ENCODE measurements at regions not wholly inside any gene's neighbourhood (a gene's known extent, or its start where the extent isn't known, plus 50 kb on each side); places are given as distances from the start of the nearest gene placed in this dataset.
"Not testable (repeated sequence)": the region's sequence is repeated elsewhere in the genome, so short reads cannot be mapped to it uniquely, and the experiment has no call there.

- DNase-seq: no peak
Observed at GRCh38 chr1:95793893-95794292, 559.9 kb downstream of the RWDD3 start.

GRCh38 chr1:95797761-95798160, 563.8 kb downstream of the RWDD3 start:
- DNase-seq: not testable (repeated sequence)

GRCh38 chr1:95806171-95806570, 572.2 kb downstream of the RWDD3 start:
- no peak for DNase-seq

- DNase-seq: no peak
Observed at GRCh38 chr1:95809391-95809790, 575.4 kb downstream of the RWDD3 start.

GRCh38 chr1:95815511-95815910, 581.5 kb downstream of the RWDD3 start:
- no peak for DNase-seq

GRCh38 chr1:95829556-95829955, 595.5 kb downstream of the RWDD3 start:
- DNase-seq: no peak

GRCh38 chr1:95832370-95832769, 598.4 kb downstream of the RWDD3 start:
- DNase-seq: no peak

GRCh38 chr1:95849439-95849838, 615.4 kb downstream of the RWDD3 start:
- no peak for DNase-seq

- no peak for DNase-seq
Observed at GRCh38 chr1:95850165-95850649, 616.2 kb downstream of the RWDD3 start.

GRCh38 chr1:95850763-95851162, 616.8 kb downstream of the RWDD3 start:
- no peak for DNase-seq

- DNase-seq: no peak
Observed at GRCh38 chr1:95852483-95853070, 618.6 kb downstream of the RWDD3 start.

- no peak for DNase-seq
Observed at GRCh38 chr1:95854457-95854856, 620.4 kb downstream of the RWDD3 start.

GRCh38 chr1:95863086-95863485, 629.1 kb downstream of the RWDD3 start:
- DNase-seq: no peak

GRCh38 chr1:95865769-95866168, 631.8 kb downstream of the RWDD3 start:
- no peak for DNase-seq

- DNase-seq: no peak
Observed at GRCh38 chr1:95876276-95876675, 642.3 kb downstream of the RWDD3 start.

- DNase-seq: no peak
Observed at GRCh38 chr1:95879498-95880050, 645.6 kb downstream of the RWDD3 start.

GRCh38 chr1:95888941-95889390, 655.0 kb downstream of the RWDD3 start:
- no peak for DNase-seq

GRCh38 chr1:95889400-95889799, 655.4 kb downstream of the RWDD3 start:
- no peak for DNase-seq

- DNase-seq: no peak
Observed at GRCh38 chr1:95893921-95894320, 659.9 kb downstream of the RWDD3 start.

- DNase-seq: no peak
Observed at GRCh38 chr1:95903060-95903459, 669.0 kb downstream of the RWDD3 start.

- no peak for DNase-seq
Observed at GRCh38 chr1:95905818-95906395, 671.9 kb downstream of the RWDD3 start.

- DNase-seq: not testable (repeated sequence)
Observed at GRCh38 chr1:95911739-95912138, 677.7 kb downstream of the RWDD3 start.

- DNase-seq: peak; percentile 42
Observed at GRCh38 chr1:95916616-95917015, 682.6 kb downstream of the RWDD3 start.

GRCh38 chr1:95924684-95925083, 690.7 kb downstream of the RWDD3 start:
- no peak for DNase-seq

- no peak for DNase-seq
Observed at GRCh38 chr1:95926331-95926730, 692.3 kb downstream of the RWDD3 start.

All from GDM1 (cell line).